CD8-positive, alpha-beta memory T cell (primary cell): ENCODE measurements at regions not wholly inside any gene's neighbourhood (a gene's known extent, or its start where the extent isn't known, plus 50 kb on each side); places are given as distances from the start of the nearest gene placed in this dataset.
"Not testable (repeated sequence)": the region's sequence is repeated elsewhere in the genome, so short reads cannot be mapped to it uniquely, and the experiment has no call there.

ENCODE experiments used
- CTCF ChIA-PET: fragments of 350-600 bp; sonication (Branson Sonifier 250); formaldehyde crosslinking; loops from one replicate; lab custom pipeline; 2021; ENCODE audit warnings: antibody characterized with exemption; lab: Charles Lee
- POLR2A ChIA-PET: fragments of 350-600 bp; sonication (Branson Sonifier 250); formaldehyde crosslinking; loops from one replicate; lab custom pipeline; 2021; ENCODE audit warnings: antibody characterized with exemption; lab: Charles Lee
- DNase-seq, 5 donors: peaks; one replicate each; pipeline versions ENCODE4 v3.0.0 to v3.0.0-alpha.2; 2020 to 2022; ENCODE audit warnings: mixed read lengths in 1 of 5
- H3K27ac ChIP-seq: one replicate; pipeline ENCODE4 v1.7.0; 2013; ENCODE audit warnings: low read depth, mild to moderate bottlenecking, low read length, moderate library complexity
- H3K27me3 ChIP-seq: 2 replicates; pipeline ENCODE4 v1.7.0; 2013; ENCODE audit warnings: low read length, mild to moderate bottlenecking; ENCODE audit not compliant: insufficient read depth, poor library complexity, severe bottlenecking
- H3K36me3 ChIP-seq: 2 replicates; pipeline ENCODE4 v1.7.0; 2013; ENCODE audit warnings: mild to moderate bottlenecking, low read length, moderate library complexity; ENCODE audit not compliant: insufficient read depth
- H3K4me1 ChIP-seq: 2 replicates; pipeline ENCODE4 v1.7.0; 2013; ENCODE audit warnings: mild to moderate bottlenecking, low read length, moderate library complexity; ENCODE audit not compliant: insufficient read depth
- H3K4me3 ChIP-seq: 2 replicates; pipeline ENCODE4 v1.7.0; 2013; ENCODE audit warnings: mild to moderate bottlenecking, low read length
- H3K9me3 ChIP-seq: 2 replicates; pipeline ENCODE4 v1.7.0; 2013; ENCODE audit warnings: mild to moderate bottlenecking, low read length
- H3K27ac Mint-ChIP-seq, 8 donors: one replicate each; pipeline ENCODE4 v1.8.0; 2020 to 2021; ENCODE audit warnings: mixed read lengths in 8 of 8, mild to moderate bottlenecking in 6 of 8, inconsistent platforms in 3 of 8, moderate library complexity in 3 of 8
- H3K27me3 Mint-ChIP-seq, 2 donors: one replicate each; pipeline ENCODE4 v1.8.0; 2020 to 2021; ENCODE audit warnings: mixed read lengths in 2 of 2, mild to moderate bottlenecking in 1 of 2, moderate library complexity in 1 of 2
- H3K36me3 Mint-ChIP-seq, 3 donors: one replicate each; pipeline ENCODE4 v1.8.0; 2020 to 2021; ENCODE audit warnings: mixed read lengths in 3 of 3, inconsistent platforms in 1 of 3, mild to moderate bottlenecking in 1 of 3
- H3K4me1 Mint-ChIP-seq, 3 donors: one replicate each; pipeline ENCODE4 v1.8.0; 2020 to 2021; ENCODE audit warnings: mixed read lengths in 3 of 3, inconsistent platforms in 1 of 3, mild to moderate bottlenecking in 1 of 3
- H3K4me3 Mint-ChIP-seq, 7 donors: one replicate each; pipeline ENCODE4 v1.8.0; 2020 to 2021; ENCODE audit warnings: mixed read lengths in 7 of 7, mild to moderate bottlenecking in 6 of 7, moderate library complexity in 4 of 7, inconsistent platforms in 2 of 7
- H3K9me3 Mint-ChIP-seq, 5 donors: one replicate each; pipeline ENCODE4 v1.8.0; 2020 to 2022; ENCODE audit warnings: mixed read lengths in 5 of 5, mild to moderate bottlenecking in 3 of 5, moderate library complexity in 2 of 5, inconsistent platforms in 1 of 5

GRCh38 chr11:115985896-115986295, 481.7 kb upstream of the CADM1 start:
- Mint-ChIP-seq H3K4me1 (no peaks in the 10 kb centered on the region), H3K27ac (no peak overlapping the region), H3K4me3 (no peak overlapping the region), H3K36me3 (no peaks in the 10 kb centered on the region), H3K9me3 (peaks cover 0 to 2% (median 0%) of the 10 kb centered on the region in 5 donors), H3K27me3 (peaks cover 0 to 5% of the 10 kb centered on the region in 2 donors)
- no peak for DNase-seq
- H3K4me1 ChIP-seq, result no peaks in the 10 kb centered on the region
- POLR2A ChIA-PET, result no interaction called here
- no peaks in the 10 kb centered on the region for H3K27me3 ChIP-seq
- no peak overlapping the region for H3K4me3 ChIP-seq
- no peaks in the 10 kb centered on the region for H3K9me3 ChIP-seq
- no peak overlapping the region for H3K27ac ChIP-seq
- CTCF ChIA-PET, result no interaction called here
- no peaks in the 10 kb centered on the region for H3K36me3 ChIP-seq

DNA sequence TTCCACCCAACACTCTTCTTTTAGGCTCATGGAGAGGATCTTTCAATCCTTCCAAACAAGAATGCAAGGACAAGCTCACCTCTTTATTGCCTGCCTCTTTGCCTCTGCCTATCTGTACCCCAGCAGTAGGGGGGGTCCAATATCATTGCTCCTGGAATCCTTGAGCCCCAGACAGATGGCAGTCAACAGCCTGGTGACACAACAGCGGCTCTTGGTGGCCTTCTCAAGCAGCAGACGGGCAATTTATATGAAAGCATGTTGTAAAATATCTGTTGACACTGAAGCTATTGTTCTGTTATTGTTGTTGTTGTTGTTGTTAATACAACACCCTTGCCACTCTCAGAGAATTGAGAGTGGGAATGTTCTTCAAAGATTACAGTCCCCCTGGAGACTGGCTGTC, 480.0 kb upstream of the CADM1 start:
- Histone ChIP-seq H3K27ac (no peak overlapping the region), H3K9me3 (no peaks in the 10 kb centered on the region), H3K36me3 (no peaks in the 10 kb centered on the region), H3K27me3 (no peaks in the 10 kb centered on the region), H3K4me1 (no peaks in the 10 kb centered on the region), H3K4me3 (no peak overlapping the region)
- ChIA-PET CTCF (no interaction called here), POLR2A (no interaction called here)
- no peak for DNase-seq
- Mint-ChIP-seq H3K27ac (no peak overlapping the region), H3K4me3 (no peak overlapping the region), H3K36me3 (no peaks in the 10 kb centered on the region), H3K9me3 (peaks cover 0 to 2% (median 0%) of the 10 kb centered on the region in 5 donors), H3K27me3 (peaks cover 0 to 3% of the 10 kb centered on the region in 2 donors), H3K4me1 (no peaks in the 10 kb centered on the region)

DNA sequence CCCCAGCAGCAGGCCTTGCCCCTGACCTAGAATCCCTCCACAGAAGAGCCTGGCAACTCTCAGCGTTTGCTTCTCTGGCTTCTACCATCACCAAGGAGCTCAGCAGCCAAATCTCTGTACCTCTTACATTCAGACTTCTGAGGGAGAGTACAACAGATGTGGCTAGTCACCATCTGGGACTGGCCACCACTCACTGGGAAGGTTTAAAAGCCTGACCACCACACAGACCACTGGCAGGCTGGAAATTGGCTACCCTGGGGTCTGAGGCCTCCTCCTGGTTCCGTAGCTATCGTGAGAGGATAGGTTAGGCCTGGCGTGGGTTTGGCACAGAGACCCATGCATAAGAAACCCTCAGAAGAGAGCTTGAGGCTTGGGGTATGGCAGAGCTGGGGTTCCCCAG, 478.5 kb upstream of the CADM1 start:
- no peak overlapping the region for H3K4me3 Mint-ChIP-seq
- POLR2A ChIA-PET, result no interaction called here
- Histone ChIP-seq H3K36me3 (no peaks in the 10 kb centered on the region), H3K27ac (no peak overlapping the region), H3K4me1 (no peaks in the 10 kb centered on the region), H3K9me3 (no peaks in the 10 kb centered on the region), H3K27me3 (no peaks in the 10 kb centered on the region), H3K4me3 (no peak overlapping the region)
- peaks cover 0 to 3% of the 10 kb centered on the region in 2 donors for H3K27me3 Mint-ChIP-seq
- DNase-seq, result no peak
- no peaks in the 10 kb centered on the region for H3K36me3 Mint-ChIP-seq
- H3K9me3 Mint-ChIP-seq, result peaks cover 0 to 2% (median 0%) of the 10 kb centered on the region in 5 donors
- H3K27ac Mint-ChIP-seq, result no peak overlapping the region
- H3K4me1 Mint-ChIP-seq, result no peaks in the 10 kb centered on the region
- CTCF ChIA-PET, result no interaction called here

DNA sequence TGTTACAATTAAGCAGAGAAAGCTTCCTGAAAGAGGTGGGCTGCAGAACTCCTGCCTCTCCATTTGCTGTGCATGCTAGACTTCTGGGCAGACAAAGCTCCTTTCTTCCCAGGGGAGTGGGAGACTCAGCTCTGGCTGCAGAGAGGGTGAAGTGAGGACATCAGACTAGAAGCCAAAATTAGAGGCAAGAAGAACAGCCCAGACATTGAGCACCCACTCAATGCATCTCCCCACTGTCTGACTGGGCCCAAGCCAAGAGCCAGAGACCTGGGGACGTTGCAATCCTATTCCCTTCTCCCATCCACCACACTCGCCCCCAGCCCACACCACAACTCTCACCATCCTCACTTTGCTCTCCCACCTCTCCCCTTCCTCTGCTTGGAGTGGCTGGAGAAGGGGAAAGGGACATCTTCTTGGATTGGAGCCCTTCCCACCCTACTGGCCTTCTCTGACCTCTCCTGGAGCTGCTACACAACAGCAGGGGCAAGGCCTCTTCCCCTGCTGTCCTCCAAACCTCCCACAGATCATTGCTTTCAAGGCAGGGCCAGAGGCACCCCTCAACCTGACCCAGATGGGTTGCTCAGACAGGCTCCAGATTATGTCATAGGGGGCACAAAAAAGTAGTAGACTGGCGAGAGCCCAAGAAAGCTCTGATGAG, 477.7 kb upstream of the CADM1 start:
- Histone ChIP-seq H3K9me3 (no peaks in the 10 kb centered on the region), H3K27ac (no peak overlapping the region), H3K36me3 (no peaks in the 10 kb centered on the region), H3K27me3 (no peaks in the 10 kb centered on the region), H3K4me1 (no peaks in the 10 kb centered on the region), H3K4me3 (no peak overlapping the region)
- no peaks in the 10 kb centered on the region for H3K36me3 Mint-ChIP-seq
- H3K4me1 Mint-ChIP-seq, result no peaks in the 10 kb centered on the region
- peaks cover 3% of the 10 kb centered on the region in 2 donors for H3K27me3 Mint-ChIP-seq
- no peak for DNase-seq
- peaks cover 0 to 2% (median 0%) of the 10 kb centered on the region in 5 donors for H3K9me3 Mint-ChIP-seq
- ChIA-PET POLR2A (no interaction called here), CTCF (no interaction called here)
- no peak overlapping the region for H3K4me3 Mint-ChIP-seq
- H3K27ac Mint-ChIP-seq, result no peak overlapping the region

- Mint-ChIP-seq H3K4me1 (no peaks in the 10 kb centered on the region), H3K27me3 (peaks cover 3 to 10% of the 10 kb centered on the region in 2 donors), H3K4me3 (no peak overlapping the region), H3K9me3 (peaks cover 0 to 2% (median 0%) of the 10 kb centered on the region in 5 donors), H3K27ac (no peak overlapping the region), H3K36me3 (no peaks in the 10 kb centered on the region)
- POLR2A ChIA-PET, result no interaction called here
- Histone ChIP-seq H3K36me3 (no peaks in the 10 kb centered on the region), H3K4me1 (no peaks in the 10 kb centered on the region), H3K9me3 (no peaks in the 10 kb centered on the region), H3K27me3 (no peaks in the 10 kb centered on the region), H3K27ac (no peak overlapping the region), H3K4me3 (no peak overlapping the region)
- DNase-seq, result no peak
- CTCF ChIA-PET, result no interaction called here
These were observed 476.9 kb upstream of the CADM1 start for GRCh38 chr11:115981104-115981481.

GRCh38 chr11:115980337-115981103, 476.3 kb upstream of the CADM1 start:
- Mint-ChIP-seq H3K27me3 (peaks cover 8 to 13% of the 10 kb centered on the region in 2 donors), H3K27ac (no peak overlapping the region), H3K36me3 (no peaks in the 10 kb centered on the region), H3K4me3 (no peak overlapping the region), H3K9me3 (peaks cover 0 to 2% (median 0%) of the 10 kb centered on the region in 5 donors), H3K4me1 (peaks cover 0 to 3% (median 0%) of the 10 kb centered on the region in 3 donors)
- H3K36me3 ChIP-seq, result no peaks in the 10 kb centered on the region
- ChIA-PET POLR2A (no interaction called here), CTCF (no interaction called here)
- no peaks in the 10 kb centered on the region for H3K27me3 ChIP-seq
- H3K4me3 ChIP-seq, result no peak overlapping the region
- no peak overlapping the region for H3K27ac ChIP-seq
- no peaks in the 10 kb centered on the region for H3K4me1 ChIP-seq
- DNase-seq, result no peak
- no peaks in the 10 kb centered on the region for H3K9me3 ChIP-seq

- no peaks in the 10 kb centered on the region for H3K9me3 ChIP-seq
- H3K27ac Mint-ChIP-seq, result no peak overlapping the region
- H3K9me3 Mint-ChIP-seq, result peaks cover 0 to 4% (median 0%) of the 10 kb centered on the region in 5 donors
- H3K4me3 Mint-ChIP-seq, result no peak overlapping the region
- no peaks in the 10 kb centered on the region for H3K4me1 ChIP-seq
- peaks cover 0 to 9% (median 2%) of the 10 kb centered on the region in 3 donors for H3K4me1 Mint-ChIP-seq
- H3K4me3 ChIP-seq, result no peak overlapping the region
- no peaks in the 10 kb centered on the region for H3K27me3 ChIP-seq
- H3K27me3 Mint-ChIP-seq, result peaks cover 7 to 22% of the 10 kb centered on the region in 2 donors
- DNase-seq, result no peak
- H3K27ac ChIP-seq, result no peak overlapping the region
- CTCF ChIA-PET, result interaction anchor here (1.4 kb wide), 1 partner anchor 14 kb away, joined by 3 read pairs; no protein-coding TSS in a partner anchor
- no peaks in the 10 kb centered on the region for H3K36me3 ChIP-seq
- no peaks in the 10 kb centered on the region for H3K36me3 Mint-ChIP-seq
- POLR2A ChIA-PET, result no interaction called here
These were observed 470.5 kb upstream of the CADM1 start for GRCh38 chr11:115974703-115975102.

- H3K27me3 ChIP-seq, CTCF ChIA-PET, POLR2A ChIA-PET, H3K4me3 Mint-ChIP-seq, H3K27me3 Mint-ChIP-seq, H3K27ac ChIP-seq, H3K9me3 Mint-ChIP-seq, H3K36me3 Mint-ChIP-seq, DNase-seq, H3K36me3 ChIP-seq, H3K9me3 ChIP-seq, H3K4me3 ChIP-seq, H3K4me1 ChIP-seq, H3K4me1 Mint-ChIP-seq, H3K27ac Mint-ChIP-seq: not testable (repeated sequence)
These were observed 463.0 kb upstream of the CADM1 start for GRCh38 chr11:115967203-115967602.
